DND-41 (cell line): ENCODE measurements at regions not wholly inside any gene's neighbourhood (a gene's known extent, or its start where the extent isn't known, plus 50 kb on each side); places are given as distances from the start of the nearest gene placed in this dataset.

Experiments used
- EZH2 ChIP-seq: IDR thresholded peaks from 3 replicates; pipeline ENCODE4 v1.6.1; 2012; ENCODE audit warnings: borderline replicate concordance, low read depth, mild to moderate bottlenecking, moderate library complexity, low read length, inconsistent platforms; ENCODE audit not compliant: severe bottlenecking
- TF ChIP-seq, protein P1 (sequence below): IDR thresholded peaks from 2 replicates; pipeline ENCODE4 v1.5.1; 2012; ENCODE audit warnings: borderline replicate concordance, low read length, moderate library complexity, mild to moderate bottlenecking; ENCODE audit not compliant: poor library complexity, severe bottlenecking; ENCODE audit errors: extremely low read depth

DNA sequence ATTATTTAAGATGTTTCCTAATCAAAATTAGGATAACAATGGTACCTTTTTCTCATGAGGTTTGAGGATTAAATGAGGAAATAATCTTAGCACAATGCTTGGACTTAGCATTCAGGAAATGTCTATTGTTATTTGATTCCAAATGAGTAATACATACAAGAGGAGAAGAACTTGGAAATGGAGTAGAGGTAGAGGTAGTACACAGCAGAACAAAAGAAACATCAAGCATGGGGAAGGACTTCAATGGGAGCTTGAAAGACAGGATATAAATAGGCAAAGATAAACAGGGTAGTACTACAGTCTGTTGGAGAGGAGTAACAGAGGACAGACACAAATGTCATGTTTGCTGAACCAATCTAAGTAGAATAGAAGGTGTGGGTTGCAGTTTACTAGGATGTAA lies 59.5 kb upstream of the RGS2 start:
- TF ChIP-seq, protein P1, sequence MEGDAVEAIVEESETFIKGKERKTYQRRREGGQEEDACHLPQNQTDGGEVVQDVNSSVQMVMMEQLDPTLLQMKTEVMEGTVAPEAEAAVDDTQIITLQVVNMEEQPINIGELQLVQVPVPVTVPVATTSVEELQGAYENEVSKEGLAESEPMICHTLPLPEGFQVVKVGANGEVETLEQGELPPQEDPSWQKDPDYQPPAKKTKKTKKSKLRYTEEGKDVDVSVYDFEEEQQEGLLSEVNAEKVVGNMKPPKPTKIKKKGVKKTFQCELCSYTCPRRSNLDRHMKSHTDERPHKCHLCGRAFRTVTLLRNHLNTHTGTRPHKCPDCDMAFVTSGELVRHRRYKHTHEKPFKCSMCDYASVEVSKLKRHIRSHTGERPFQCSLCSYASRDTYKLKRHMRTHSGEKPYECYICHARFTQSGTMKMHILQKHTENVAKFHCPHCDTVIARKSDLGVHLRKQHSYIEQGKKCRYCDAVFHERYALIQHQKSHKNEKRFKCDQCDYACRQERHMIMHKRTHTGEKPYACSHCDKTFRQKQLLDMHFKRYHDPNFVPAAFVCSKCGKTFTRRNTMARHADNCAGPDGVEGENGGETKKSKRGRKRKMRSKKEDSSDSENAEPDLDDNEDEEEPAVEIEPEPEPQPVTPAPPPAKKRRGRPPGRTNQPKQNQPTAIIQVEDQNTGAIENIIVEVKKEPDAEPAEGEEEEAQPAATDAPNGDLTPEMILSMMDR: no peak
- no peak for TF ChIP-seq EZH2
